Ectodermal cell (in vitro differentiated cells): ENCODE measurements at regions not wholly inside any gene's neighbourhood (a gene's known extent, or its start where the extent isn't known, plus 50 kb on each side); places are given as distances from the start of the nearest gene placed in this dataset.

ENCODE experiments used
- H3K27ac ChIP-seq: 2 replicates; pipeline ENCODE4 v1.7.0; 2013; ENCODE audit warnings: mild to moderate bottlenecking, low read depth, low read length; ENCODE audit not compliant: insufficient read depth, poor library complexity, severe bottlenecking
- H3K27me3 ChIP-seq: 2 replicates; pipeline ENCODE4 v1.7.0; 2013; ENCODE audit warnings: mild to moderate bottlenecking, low read length; ENCODE audit not compliant: insufficient read depth, control insufficient read depth, poor library complexity, severe bottlenecking
- H3K36me3 ChIP-seq: one replicate; pipeline ENCODE4 v1.7.0; 2013; ENCODE audit warnings: low read length; ENCODE audit not compliant: control insufficient read depth, insufficient read depth
- H3K4me1 ChIP-seq: one replicate; pipeline ENCODE4 v1.7.0; 2013; ENCODE audit warnings: low read length; ENCODE audit not compliant: control insufficient read depth, insufficient read depth
- H3K4me3 ChIP-seq: 2 replicates; pipeline ENCODE4 v1.7.0; 2013; ENCODE audit warnings: low read depth, low read length, control low read depth; ENCODE audit not compliant: insufficient read depth
- H3K9me3 ChIP-seq: 2 replicates; pipeline ENCODE4 v1.7.0; 2013; ENCODE audit warnings: mild to moderate bottlenecking, low read length, moderate library complexity; ENCODE audit not compliant: control insufficient read depth
- WGBS, 2 experiments: methylation state at CpG; one replicate each; pipeline ENCODE4 v1.1.7; 2013; ENCODE audit warnings: missing lambda C conversion rate in 2 of 2; 5-methylcytosine and 5-hydroxymethylcytosine counted together

DNA sequence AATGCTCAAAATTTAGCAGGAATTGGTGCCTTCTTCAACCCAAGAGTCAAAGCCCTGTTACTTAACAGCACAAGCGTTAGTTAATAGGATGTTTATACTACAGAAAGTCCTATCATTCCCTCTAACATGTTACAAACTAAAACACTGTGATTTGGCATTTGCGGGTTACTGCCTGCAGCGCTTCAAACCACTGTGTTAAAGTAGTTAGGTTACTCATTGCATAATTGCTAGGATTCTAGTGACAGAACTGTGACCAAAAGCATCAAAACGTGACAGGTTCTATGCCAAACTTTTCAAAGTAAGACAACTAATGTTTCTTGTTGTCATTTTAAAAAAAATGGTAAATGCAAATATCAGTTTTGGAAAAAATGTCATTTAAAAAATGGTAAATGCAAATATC lies 442.8 kb upstream of the ZFP42 start:
- no peaks in the 10 kb centered on the region for H3K4me1 ChIP-seq
- 83 to 96% methylated on average over 2 to 4 of the region's 4 CpGs for WGBS, 2 experiments
- no peaks in the 10 kb centered on the region for H3K9me3 ChIP-seq
- no peak overlapping the region for H3K27ac ChIP-seq
- no peaks in the 10 kb centered on the region for H3K36me3 ChIP-seq
- H3K4me3 ChIP-seq, result no peak overlapping the region
- no peaks in the 10 kb centered on the region for H3K27me3 ChIP-seq

GRCh38 chr4:187555174-187555573 lies 440.4 kb upstream of the ZFP42 start:
- H3K4me3 ChIP-seq, result no peak overlapping the region
- H3K36me3 ChIP-seq, result no peaks in the 10 kb centered on the region
- no peaks in the 10 kb centered on the region for H3K9me3 ChIP-seq
- H3K27me3 ChIP-seq, result no peaks in the 10 kb centered on the region
- no peak overlapping the region for H3K27ac ChIP-seq
- H3K4me1 ChIP-seq, result no peaks in the 10 kb centered on the region

GRCh38 chr4:187558391-187558790 lies 437.2 kb upstream of the ZFP42 start:
- Histone ChIP-seq H3K4me3 (no peak overlapping the region), H3K4me1 (no peaks in the 10 kb centered on the region), H3K27me3 (no peaks in the 10 kb centered on the region), H3K27ac (no peak overlapping the region), H3K9me3 (no peaks in the 10 kb centered on the region), H3K36me3 (no peaks in the 10 kb centered on the region)
- 60% methylated on average over 1 of the region's 1 CpG; no CpG with 5 or more reads in 1 of the 2 experiments for WGBS, 2 experiments

GRCh38 chr4:187562345-187562744 lies 433.2 kb upstream of the ZFP42 start:
- no peaks in the 10 kb centered on the region for H3K9me3 ChIP-seq
- no peaks in the 10 kb centered on the region for H3K36me3 ChIP-seq
- H3K27me3 ChIP-seq, result no peaks in the 10 kb centered on the region
- H3K27ac ChIP-seq, result no peak overlapping the region
- H3K4me1 ChIP-seq, result no peaks in the 10 kb centered on the region
- WGBS, 2 experiments, result 92% methylated on average over 7 of the region's 7 CpGs
- H3K4me3 ChIP-seq, result no peak overlapping the region

GRCh38 chr4:187565416-187565815 lies 430.2 kb upstream of the ZFP42 start:
- Histone ChIP-seq H3K4me1 (no peaks in the 10 kb centered on the region), H3K27me3 (no peaks in the 10 kb centered on the region)
- WGBS, 2 experiments, result 87 to 88% methylated on average over 11 of the region's 11 CpGs

DNA sequence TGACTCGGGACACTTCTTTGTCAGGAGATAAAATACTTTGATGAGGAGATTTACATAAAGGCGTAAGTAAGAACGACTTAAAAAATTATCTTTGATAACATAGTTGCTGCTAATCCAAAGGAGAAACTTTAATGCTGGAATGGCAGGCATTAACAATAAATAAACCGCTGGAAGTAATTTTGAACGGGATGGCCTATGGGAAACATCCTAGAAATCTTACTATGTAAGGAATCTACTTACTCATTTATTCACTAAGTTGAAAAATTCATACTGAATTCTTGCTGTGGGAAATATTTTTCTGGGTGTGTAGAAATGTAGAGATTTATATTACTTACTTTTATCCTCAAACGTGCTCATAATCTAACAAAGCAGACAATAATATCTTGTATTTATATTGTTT lies 425.7 kb upstream of the ZFP42 start:
- Histone ChIP-seq H3K4me3 (no peak overlapping the region), H3K36me3 (no peaks in the 10 kb centered on the region), H3K4me1 (no peaks in the 10 kb centered on the region), H3K9me3 (no peaks in the 10 kb centered on the region), H3K27me3 (no peaks in the 10 kb centered on the region), H3K27ac (no peak overlapping the region)
- 89 to 100% methylated on average over 3 to 5 of the region's 6 CpGs for WGBS, 2 experiments

More at GRCh38 chr4:187565416-187565815, 430.2 kb upstream of the ZFP42 start:
- Histone ChIP-seq H3K9me3 (no peaks in the 10 kb centered on the region), H3K36me3 (no peaks in the 10 kb centered on the region), H3K4me3 (no peak overlapping the region), H3K27ac (no peak overlapping the region)

DNA sequence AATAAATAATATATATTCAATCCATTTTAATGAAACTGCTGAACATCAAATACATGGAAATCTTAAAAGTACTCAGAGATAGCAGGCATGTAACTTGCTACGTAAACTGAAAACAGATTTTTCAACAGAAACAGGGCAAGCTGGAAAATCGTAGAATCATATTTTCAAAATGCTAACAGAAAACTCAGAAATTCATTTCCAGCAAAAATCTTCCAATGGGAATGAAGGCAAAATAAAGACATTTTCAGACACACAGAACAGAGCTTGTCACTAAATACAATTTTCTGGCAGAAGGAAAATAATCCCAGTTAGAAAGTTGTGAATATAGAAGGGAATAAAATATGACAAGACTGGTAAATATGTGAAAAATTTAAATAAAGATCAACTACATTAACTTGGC lies 419.9 kb upstream of the ZFP42 start:
- H3K36me3 ChIP-seq, result no peaks in the 10 kb centered on the region
- 86 to 97% methylated on average over 2 of the region's 2 CpGs for WGBS, 2 experiments
- H3K27ac ChIP-seq, result no peak overlapping the region
- no peaks in the 10 kb centered on the region for H3K9me3 ChIP-seq
- H3K4me3 ChIP-seq, result no peak overlapping the region
- no peaks in the 10 kb centered on the region for H3K27me3 ChIP-seq
- H3K4me1 ChIP-seq, result no peaks in the 10 kb centered on the region

- Histone ChIP-seq H3K4me1 (no peaks in the 10 kb centered on the region), H3K4me3 (no peak overlapping the region), H3K27ac (no peak overlapping the region), H3K9me3 (no peaks in the 10 kb centered on the region), H3K27me3 (no peaks in the 10 kb centered on the region), H3K36me3 (no peaks in the 10 kb centered on the region)
Observed at GRCh38 chr4:187576751-187577150, 418.8 kb upstream of the ZFP42 start.

DNA sequence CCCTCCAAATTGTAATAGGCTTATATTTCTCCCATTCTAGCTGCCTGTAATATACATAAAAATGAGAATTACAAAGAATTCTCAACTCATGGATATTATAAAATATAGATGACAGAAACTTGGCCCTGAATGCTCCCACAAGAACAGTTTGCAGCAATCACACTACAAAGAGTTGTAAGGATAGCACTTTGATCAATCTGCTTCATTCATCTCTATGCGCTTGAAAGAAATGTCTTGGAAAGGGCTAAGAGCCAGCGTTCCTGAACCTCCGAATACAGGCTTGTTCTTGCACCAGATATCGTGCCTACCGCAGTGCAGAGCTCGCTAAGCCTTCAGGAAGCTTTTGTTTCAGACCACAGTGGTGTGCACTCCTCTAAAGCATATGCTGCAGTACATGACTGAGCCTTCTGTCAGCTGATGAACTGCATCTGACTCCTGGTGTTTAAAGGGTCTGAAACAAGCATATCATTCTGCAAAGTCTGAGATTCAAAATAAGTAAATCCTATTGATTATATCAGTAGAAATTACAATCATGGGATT lies 417.6 kb upstream of the ZFP42 start:
- Histone ChIP-seq H3K4me1 (no peaks in the 10 kb centered on the region), H3K9me3 (no peaks in the 10 kb centered on the region), H3K36me3 (no peaks in the 10 kb centered on the region), H3K4me3 (no peak overlapping the region), H3K27ac (no peak overlapping the region), H3K27me3 (no peaks in the 10 kb centered on the region)
- 93% methylated on average over 6 of the region's 6 CpGs for WGBS, 2 experiments

DNA sequence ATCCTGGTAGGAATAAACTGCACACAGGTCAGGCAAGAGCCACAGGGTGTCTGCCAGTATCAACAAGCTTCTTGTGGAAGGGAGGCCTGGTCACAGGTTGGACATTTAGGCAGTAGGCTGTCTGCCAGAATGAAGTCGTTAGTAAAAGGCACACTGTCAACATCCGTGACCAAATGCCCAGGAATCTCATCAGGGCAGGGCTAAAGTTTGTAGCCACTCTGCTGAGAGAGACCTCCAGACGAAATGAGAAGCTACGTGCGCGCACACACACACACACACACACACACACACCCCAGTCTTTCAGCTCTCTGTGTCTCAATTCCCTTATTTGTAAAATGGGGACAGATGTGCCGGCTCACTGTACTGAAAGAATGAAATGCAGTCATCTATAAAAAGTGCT lies 408.7 kb upstream of the ZFP42 start:
- Histone ChIP-seq H3K9me3 (no peaks in the 10 kb centered on the region), H3K36me3 (no peaks in the 10 kb centered on the region), H3K27ac (no peak overlapping the region), H3K4me1 (no peaks in the 10 kb centered on the region), H3K4me3 (no peak overlapping the region), H3K27me3 (no peaks in the 10 kb centered on the region)
- 94 to 97% methylated on average over 6 of the region's 7 CpGs for WGBS, 2 experiments

- Histone ChIP-seq H3K9me3 (no peaks in the 10 kb centered on the region), H3K36me3 (no peaks in the 10 kb centered on the region), H3K27ac (no peak overlapping the region), H3K27me3 (no peaks in the 10 kb centered on the region), H3K4me1 (no peaks in the 10 kb centered on the region), H3K4me3 (no peak overlapping the region)
- WGBS, 2 experiments, result 92 to 98% methylated on average over 4 to 5 of the region's 5 CpGs
Observed at GRCh38 chr4:187598196-187598595, 397.4 kb upstream of the ZFP42 start.
